Omental fat pad (tissue), 3 donors: ENCODE measurements at regions not wholly inside any gene's neighbourhood (a gene's known extent, or its start where the extent isn't known, plus 50 kb on each side); places are given as distances from the start of the nearest gene placed in this dataset.

Experiments used
- ATAC-seq: fragments of 150-250 bp; one replicate; pipeline ENCODE4 v1.9.1; 2016; ENCODE audit warnings: mild to moderate bottlenecking, moderate library complexity; ENCODE audit not compliant: low FRiP score
- DNase-seq: peaks from one replicate; pipeline ENCODE4 v3.0.0-alpha.2; 2019; ENCODE audit warnings: low spot score
- CTCF ChIP-seq, 3 donors: fragments of 450-650 bp; IDR thresholded peaks; one replicate each; pipeline ENCODE4 v1.5.1; 2016 to 2017; ENCODE audit warnings: antibody characterized with exemption in 3 of 3, mild to moderate bottlenecking in 3 of 3, moderate library complexity in 2 of 3

DNA sequence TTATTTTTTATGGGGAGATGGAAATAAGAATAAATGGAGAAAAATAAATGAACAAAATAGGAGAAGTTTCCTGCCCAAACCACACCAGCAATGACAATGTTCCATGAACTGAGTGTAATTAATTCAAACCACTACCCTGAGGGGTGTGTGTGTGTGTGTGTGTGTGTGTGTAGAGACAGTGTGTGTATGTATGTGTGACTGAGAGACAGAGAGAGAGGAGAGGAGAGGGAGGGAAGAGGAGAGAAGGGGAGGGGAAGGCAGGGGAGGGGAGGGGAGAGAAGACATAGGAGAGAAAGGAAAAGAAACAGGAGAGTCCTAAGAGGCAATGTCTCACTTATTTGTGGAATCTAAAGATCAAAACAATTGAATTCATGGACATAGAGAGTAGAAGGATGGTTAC, 65.0 kb upstream of the POU2AF1 start:
- ATAC-seq: no peak
- TF ChIP-seq CTCF (IDR thresholded peaks at IDR 0.05): no peak
- DNase-seq: no peak

- ATAC-seq: no peak
- DNase-seq: no peak
- TF ChIP-seq CTCF (IDR thresholded peaks at IDR 0.05): no peak
These were observed 64.6 kb upstream of the POU2AF1 start for GRCh38 chr11:111443640-111444039.

DNA sequence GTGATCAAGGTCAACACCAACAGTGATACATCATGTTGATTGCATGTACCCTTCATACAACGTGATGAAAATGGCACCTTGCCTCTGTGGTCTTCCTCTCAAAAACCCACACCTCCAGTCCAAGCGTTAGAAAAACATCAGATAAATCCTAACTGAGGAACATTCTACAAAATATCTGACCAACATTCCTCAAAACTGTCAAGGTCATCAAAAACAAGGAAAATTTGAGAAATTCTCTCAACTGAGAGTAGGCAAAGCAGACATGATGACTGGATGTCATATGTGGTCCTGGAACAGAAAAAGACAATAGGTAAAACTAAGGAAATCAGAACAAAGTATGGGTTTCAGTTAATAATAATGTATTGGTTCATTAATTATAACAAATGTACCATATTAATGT, 64.0 kb upstream of the POU2AF1 start:
- no peak for TF ChIP-seq CTCF (IDR thresholded peaks at IDR 0.05)
- ATAC-seq (no peak), DNase-seq (no peak)

DNA sequence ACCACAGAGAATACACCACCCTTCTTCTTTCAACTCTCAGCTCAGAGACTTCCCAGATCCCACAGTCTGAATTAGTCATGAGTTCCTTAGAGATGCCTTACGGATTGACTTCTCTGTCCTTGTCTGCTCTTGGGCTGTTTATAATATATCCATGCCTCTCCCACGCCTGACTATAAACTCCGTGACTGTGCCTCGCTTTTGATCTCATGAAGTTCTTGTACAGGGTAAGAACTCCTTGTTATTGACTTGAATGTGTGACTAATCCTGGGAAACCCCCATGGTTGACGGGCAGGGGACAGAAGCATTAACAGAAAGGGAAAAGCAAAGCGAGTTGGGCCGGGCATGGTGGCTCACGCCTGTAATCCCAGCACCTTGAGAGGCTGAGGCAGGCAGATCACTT, 62.4 kb upstream of the POU2AF1 start:
- ATAC-seq (peak; percentile 37), DNase-seq (no peak)
- no peak for TF ChIP-seq CTCF (IDR thresholded peaks at IDR 0.05)

DNA sequence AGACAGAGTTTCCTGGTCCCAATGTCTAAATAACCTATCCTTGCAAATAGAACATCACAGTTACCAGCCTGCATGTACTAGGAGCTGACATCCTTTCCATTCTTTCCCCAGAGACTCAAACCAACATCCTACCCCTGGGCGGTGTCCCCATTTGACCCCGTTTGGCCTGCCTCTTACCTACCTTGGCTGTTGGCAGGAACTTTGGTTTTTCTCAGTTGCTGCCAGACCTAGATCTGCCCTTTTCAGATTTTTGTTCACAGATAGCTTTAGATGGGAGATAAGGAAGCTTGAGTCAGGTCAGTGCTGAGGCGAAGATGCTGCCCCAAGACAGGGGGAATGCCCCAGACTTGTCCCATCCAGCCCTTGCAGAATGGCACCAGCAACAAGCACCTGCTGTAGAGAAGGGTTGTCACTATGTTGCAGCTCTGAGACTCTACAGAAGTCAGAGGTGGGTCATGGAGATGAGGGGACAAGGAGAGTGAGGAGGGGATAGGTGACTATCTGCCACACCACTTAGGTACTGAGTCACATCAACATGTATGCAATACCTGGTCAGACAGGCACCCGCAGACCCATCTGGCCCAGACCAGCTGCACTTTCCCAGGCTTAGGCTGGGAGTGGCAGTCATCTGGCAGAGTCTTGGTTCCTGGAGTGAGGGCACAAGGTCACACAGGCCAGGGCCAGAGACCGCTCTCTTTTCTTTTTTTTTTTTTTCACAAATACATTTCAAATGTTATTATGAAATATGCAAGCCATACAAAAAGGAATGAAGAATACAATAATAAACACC, 61.5 kb upstream of the POU2AF1 start:
- ATAC-seq (no peak), DNase-seq (no peak)
- TF ChIP-seq CTCF (IDR thresholded peaks at IDR 0.05): no peak

- ATAC-seq (no peak), DNase-seq (no peak)
- no peak for TF ChIP-seq CTCF (IDR thresholded peaks at IDR 0.05)
These were observed 60.8 kb upstream of the POU2AF1 start for GRCh38 chr11:111439901-111440300.

- DNase-seq (no peak), ATAC-seq (no peak)
- no peak for TF ChIP-seq CTCF (IDR thresholded peaks at IDR 0.05)
These were observed 59.9 kb upstream of the POU2AF1 start for GRCh38 chr11:111438846-111439520.
